Aorta (tissue), 5 donors: ENCODE measurements at regions not wholly inside any gene's neighbourhood (a gene's known extent, or its start where the extent isn't known, plus 50 kb on each side); places are given as distances from the start of the nearest gene placed in this dataset.
"Not testable (repeated sequence)": the region's sequence is repeated elsewhere in the genome, so short reads cannot be mapped to it uniquely, and the experiment has no call there.

ENCODE experiments used
- ATAC-seq: fragments of 200-7000 bp; cut with Tn5 transposase; one replicate; pipeline ENCODE4 v1.9.1; 2022; ENCODE audit warnings: moderate library complexity; ENCODE audit not compliant: low FRiP score
- DNase-seq, 2 donors: peaks; one replicate each; pipeline ENCODE4 v3.0.0-alpha.2; 2020
- H3K27ac ChIP-seq, 2 donors: one replicate each; pipeline ENCODE4 v1.5.1; 2013; ENCODE audit warnings: low read length in 2 of 2, mild to moderate bottlenecking in 2 of 2, moderate library complexity in 2 of 2, control low read depth in 1 of 2, inconsistent platforms in 1 of 2, low read depth in 1 of 2
- H3K27me3 ChIP-seq, 2 donors: one replicate each; pipeline ENCODE4 v1.6.1; 2013; ENCODE audit warnings: control low read depth in 1 of 2, low read length in 1 of 2, mild to moderate bottlenecking in 1 of 2, moderate library complexity in 1 of 2; ENCODE audit not compliant: insufficient read depth in 2 of 2, control insufficient read depth in 1 of 2
- H3K36me3 ChIP-seq, 2 donors: one replicate each; pipeline ENCODE4 v1.6.1; 2013; ENCODE audit warnings: control low read depth in 1 of 2, low read length in 1 of 2, mild to moderate bottlenecking in 1 of 2; ENCODE audit not compliant: insufficient read depth in 2 of 2, control insufficient read depth in 1 of 2
- H3K4me1 ChIP-seq, 2 donors: one replicate each; pipeline ENCODE4 v1.6.1; 2013; ENCODE audit warnings: low read length in 2 of 2, control low read depth in 1 of 2, mild to moderate bottlenecking in 1 of 2, moderate library complexity in 1 of 2; ENCODE audit not compliant: insufficient read depth in 2 of 2, control insufficient read depth in 1 of 2
- H3K4me3 ChIP-seq, 2 donors: one replicate each; pipeline ENCODE4 v1.5.1; 2013; ENCODE audit warnings: low read length in 2 of 2, control low read depth in 1 of 2, mild to moderate bottlenecking in 1 of 2
- H3K9me3 ChIP-seq: one replicate; pipeline ENCODE4 v1.6.1; 2013; ENCODE audit warnings: mild to moderate bottlenecking, low read length; ENCODE audit not compliant: control insufficient read depth
- WGBS, 2 donors: extraction: QIAGEN DNeasy Blood & Tissue Kit; methylation state at CpG; one replicate each; pipeline ENCODE4 v1.1.7; 2013; 5-methylcytosine and 5-hydroxymethylcytosine counted together
- intact Hi-C, 2 donors: fragments of 100-400 bp; cut with DNase I; formaldehyde crosslinking; loops; one replicate each; pipeline versions ENCODE4 v1.14.2 to v1.15.0; 2022
- donor health status: healthy with polysubstance abuse.
- donor health status: Bipolar disorder and iron deficiency.
- donor health status: DM: no; HTN: no; CAD: no.
- donor health status: DM: no; HTN: no; CAD: no.
- donor health status: DM: yes; HTN: yes; CAD: no.

GRCh38 chr11:119586181-119586580 lies 142.8 kb downstream of the NECTIN1 start:
- DNase-seq (no peak), ATAC-seq (no peak)
- H3K27ac ChIP-seq: no peak overlapping the region
- no peaks in the 10 kb centered on the region for H3K4me1 ChIP-seq
- H3K4me3 ChIP-seq: no peak overlapping the region
- H3K36me3 ChIP-seq: no peaks in the 10 kb centered on the region
- WGBS, 2 donors: 70 to 90% methylated on average over 5 to 6 of the region's 6 CpGs
- H3K9me3 ChIP-seq: no peaks in the 10 kb centered on the region
- intact Hi-C loops: no loop called here
- H3K27me3 ChIP-seq: no peaks in the 10 kb centered on the region

DNA sequence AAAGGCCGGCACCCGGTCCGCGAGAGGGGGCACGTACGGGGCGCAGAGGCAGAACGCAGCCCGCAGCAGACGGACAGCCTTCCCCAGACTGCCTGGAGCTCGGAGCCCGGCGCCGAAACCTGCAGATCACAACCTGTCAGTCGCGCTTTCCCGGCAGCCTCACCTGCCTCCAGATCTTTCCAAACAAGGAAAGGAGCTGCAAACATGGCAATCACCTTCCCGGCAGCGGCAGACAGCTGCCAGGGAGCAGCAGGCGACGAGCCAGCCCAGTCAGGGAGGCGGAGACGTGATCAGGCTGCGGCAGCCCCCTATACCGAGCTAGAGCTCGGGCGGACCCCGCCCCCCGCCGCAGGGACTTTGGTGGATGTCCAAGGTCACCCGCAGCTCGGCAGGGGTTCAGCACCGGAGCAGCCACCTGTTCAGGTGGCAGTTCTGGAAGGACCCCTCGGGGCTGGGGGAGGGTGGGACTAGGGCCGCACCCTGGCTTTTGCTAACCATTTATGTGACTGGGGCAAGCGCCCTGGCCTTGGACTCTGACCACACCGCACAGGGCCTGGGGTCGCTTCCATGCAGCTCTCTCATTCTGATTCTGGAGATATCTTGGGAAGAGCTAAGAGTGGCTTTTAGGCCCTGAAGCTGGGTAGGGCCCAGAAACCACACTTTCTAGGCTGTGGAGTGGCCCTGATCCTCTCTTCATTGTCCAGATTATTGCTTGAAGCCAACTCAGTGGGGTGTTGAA lies 143.8 kb downstream of the NECTIN1 start:
- intact Hi-C loops: no loop called here
- Histone ChIP-seq H3K4me1 (no peaks in the 10 kb centered on the region), H3K36me3 (no peaks in the 10 kb centered on the region), H3K9me3 (peaks cover 2% of the 10 kb centered on the region), H3K4me3 (peak overlapping the region in 1 of 2 donors; percentile 54), H3K27ac (no peak overlapping the region), H3K27me3 (no peaks in the 10 kb centered on the region)
- WGBS, 2 donors: 11 to 12% methylated on average over 36 to 38 of the region's 38 CpGs
- ATAC-seq (no peak), DNase-seq (no peak)

DNA sequence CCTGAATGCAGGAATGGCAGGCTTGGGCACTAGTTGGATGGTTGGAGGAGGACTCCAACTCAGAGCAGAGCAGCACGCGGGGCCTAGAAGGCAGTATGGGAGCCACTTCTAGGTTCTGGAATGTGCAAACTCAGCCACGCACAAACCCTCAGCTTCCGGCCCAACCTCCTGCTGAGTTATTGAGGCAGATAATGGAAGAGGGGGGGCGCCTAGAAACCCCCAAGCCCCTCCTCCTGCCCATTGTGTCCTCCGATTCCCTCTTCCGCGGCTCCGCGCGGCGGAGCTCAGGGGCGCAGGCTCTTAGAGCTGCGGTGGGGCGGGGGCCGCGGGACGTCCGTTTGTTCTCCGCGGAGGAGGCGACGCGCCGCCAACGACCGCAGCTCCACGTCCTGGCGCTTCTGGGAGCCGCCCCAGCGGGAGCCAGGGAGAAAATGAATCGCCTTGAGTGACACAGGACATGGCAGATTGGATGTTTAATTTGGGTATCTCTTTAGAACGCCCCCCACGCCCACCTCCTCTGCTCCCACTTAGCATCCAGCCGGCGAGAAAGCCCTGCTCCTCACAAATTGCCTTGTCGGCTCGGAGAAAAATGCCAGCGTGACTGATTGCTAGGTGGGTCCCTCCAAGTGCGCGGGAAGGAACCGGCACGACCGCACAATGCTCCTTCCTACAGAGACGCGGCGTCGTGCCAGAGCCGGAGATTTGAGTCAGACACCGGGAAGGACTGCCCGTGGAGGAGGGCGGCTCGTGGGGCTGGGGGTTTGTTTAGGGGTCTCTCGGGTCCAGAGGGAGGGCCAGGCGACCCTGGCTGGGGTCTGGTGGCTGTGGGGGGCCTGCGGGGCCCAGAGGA lies 144.6 kb downstream of the NECTIN1 start:
- Histone ChIP-seq H3K36me3 (no peaks in the 10 kb centered on the region), H3K4me1 (no peaks in the 10 kb centered on the region), H3K9me3 (peaks cover 2% of the 10 kb centered on the region), H3K27me3 (no peaks in the 10 kb centered on the region), H3K27ac (no peak overlapping the region), H3K4me3 (peak overlapping the region; percentile 43 to 54)
- intact Hi-C loops: no loop called here
- ATAC-seq: peak; percentile 64
- peak; percentile 69 to 85 for DNase-seq
- WGBS, 2 donors: 0 to 1% methylated on average over 56 of the region's 56 CpGs

DNA sequence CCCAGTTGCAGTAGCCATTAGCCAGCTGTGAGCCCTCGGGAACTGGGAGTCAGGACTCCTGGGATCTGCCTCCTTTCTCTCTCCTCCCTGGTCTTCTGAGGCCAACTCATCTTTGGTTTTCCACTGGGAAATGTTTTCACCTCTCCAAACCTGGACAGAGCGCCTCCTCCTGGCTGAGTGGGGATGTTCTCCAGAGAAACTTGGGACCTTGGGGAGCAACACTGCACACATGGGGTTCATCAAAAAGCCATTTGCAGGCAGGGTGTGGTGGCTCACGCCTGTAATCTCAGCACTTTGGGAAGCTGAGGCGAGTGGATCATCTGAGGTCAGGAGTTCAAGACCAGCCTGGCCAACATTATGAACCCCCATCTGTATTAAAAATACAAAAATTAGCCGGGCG lies 145.4 kb downstream of the NECTIN1 start:
- Histone ChIP-seq H3K27me3 (no peaks in the 10 kb centered on the region), H3K9me3 (peaks cover 2% of the 10 kb centered on the region), H3K36me3 (no peaks in the 10 kb centered on the region), H3K4me3 (no peak overlapping the region), H3K27ac (no peak overlapping the region), H3K4me1 (no peaks in the 10 kb centered on the region)
- intact Hi-C loops: no loop called here
- DNase-seq (no peak), ATAC-seq (no peak)
- WGBS, 2 donors: 77 to 80% methylated on average over 6 of the region's 6 CpGs

DNA sequence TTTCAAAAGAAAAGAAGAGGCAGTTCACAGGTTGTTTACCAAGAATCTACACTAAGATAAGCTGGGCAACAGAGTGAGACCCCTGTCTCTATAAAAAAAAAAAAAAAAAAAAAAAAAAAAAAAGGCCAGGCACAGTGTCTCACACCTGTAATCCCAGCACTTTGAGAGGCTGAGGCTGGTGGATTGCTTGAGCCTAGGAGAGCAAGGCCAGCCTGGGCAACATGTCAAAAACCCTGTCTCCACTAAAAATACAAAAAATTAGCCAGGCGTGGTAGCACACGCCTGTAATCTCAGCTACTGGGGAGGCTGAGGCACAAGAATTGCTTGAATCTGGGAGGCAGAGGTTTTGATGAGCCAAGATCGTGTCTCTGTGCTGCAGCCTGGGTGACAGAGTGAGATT lies 147.6 kb downstream of the NECTIN1 start:
- DNase-seq, H3K27me3 ChIP-seq, ATAC-seq, H3K4me3 ChIP-seq, H3K27ac ChIP-seq, intact Hi-C loops, H3K4me1 ChIP-seq, H3K9me3 ChIP-seq, H3K36me3 ChIP-seq: not testable (repeated sequence)
- WGBS, 2 donors: 50 to 60% methylated on average over 3 of the region's 3 CpGs

GRCh38 chr11:119580751-119581150 lies 148.2 kb downstream of the NECTIN1 start:
- DNase-seq (no peak), ATAC-seq (no peak)
- no peak overlapping the region for H3K27ac ChIP-seq
- WGBS, 2 donors: 88 to 91% methylated on average over 1 of the region's 1 CpG
- no peak overlapping the region for H3K4me3 ChIP-seq
- H3K4me1 ChIP-seq: no peaks in the 10 kb centered on the region
- H3K27me3 ChIP-seq: no peaks in the 10 kb centered on the region
- intact Hi-C loops: no loop called here
- H3K36me3 ChIP-seq: no peaks in the 10 kb centered on the region
- peaks cover 2% of the 10 kb centered on the region for H3K9me3 ChIP-seq

- DNase-seq (no peak), ATAC-seq (no peak)
- no peak overlapping the region for H3K27ac ChIP-seq
- peaks cover 2% of the 10 kb centered on the region for H3K9me3 ChIP-seq
- intact Hi-C loops: no loop called here
- no peaks in the 10 kb centered on the region for H3K36me3 ChIP-seq
- no peaks in the 10 kb centered on the region for H3K4me1 ChIP-seq
- 79 to 83% methylated on average over 3 of the region's 3 CpGs for WGBS, 2 donors
- H3K27me3 ChIP-seq: no peaks in the 10 kb centered on the region
- no peak overlapping the region for H3K4me3 ChIP-seq
Measured at GRCh38 chr11:119580081-119580480, 148.9 kb downstream of the NECTIN1 start.

GRCh38 chr11:119578521-119579191 lies 150.3 kb downstream of the NECTIN1 start:
- Histone ChIP-seq H3K36me3 (no peaks in the 10 kb centered on the region), H3K4me1 (no peaks in the 10 kb centered on the region), H3K4me3 (no peak overlapping the region), H3K9me3 (peaks cover 2% of the 10 kb centered on the region), H3K27ac (no peak overlapping the region), H3K27me3 (peaks cover 0 to 2% of the 10 kb centered on the region in 2 donors)
- intact Hi-C loops: no loop called here
- WGBS, 2 donors: 59 to 61% methylated on average over 11 of the region's 11 CpGs
- ATAC-seq (no peak), DNase-seq (no peak)
